IPS DF 4.7 (cell line): ENCODE measurements at regions not wholly inside any gene's neighbourhood (a gene's known extent, or its start where the extent isn't known, plus 50 kb on each side); places are given as distances from the start of the nearest gene placed in this dataset.
A peak's percentile ranks its signal among the peaks of the same experiment; 100 is the strongest.
"Not testable (repeated sequence)": the region's sequence is repeated elsewhere in the genome, so short reads cannot be mapped to it uniquely, and the experiment has no call there.

Experiments used
- DNase-seq: peaks from one replicate; pipeline ENCODE4 v3.0.0-alpha.2; 2013; ENCODE audit warnings: low spot score; ENCODE audit errors: extremely low read depth

GRCh38 chr1:119251751-119252150, 111.3 kb upstream of the WARS2 start:
- DNase-seq = no peak

GRCh38 chr1:119253366-119253765, 112.9 kb upstream of the WARS2 start:
- DNase-seq = no peak

- no peak for DNase-seq
Observed at GRCh38 chr1:119254067-119254720, 113.7 kb upstream of the WARS2 start.

- DNase-seq = not testable (repeated sequence)
Observed at GRCh38 chr1:119256089-119256488, 112.5 kb upstream of the HAO2 start.

- no peak for DNase-seq
Observed at GRCh38 chr1:119260506-119260905, 108.1 kb upstream of the HAO2 start.

- DNase-seq = no peak
Observed at GRCh38 chr1:119266386-119266785, 102.2 kb upstream of the HAO2 start.

- no peak for DNase-seq
Observed at GRCh38 chr1:119266858-119267257, 101.7 kb upstream of the HAO2 start.

- not testable (repeated sequence) for DNase-seq
Observed at GRCh38 chr1:119267288-119267687, 101.3 kb upstream of the HAO2 start.

- DNase-seq = no peak
Observed at GRCh38 chr1:119268879-119269278, 99.7 kb upstream of the HAO2 start.

- DNase-seq = peak; percentile 33
Observed at GRCh38 chr1:119275145-119276134, 93.1 kb upstream of the HAO2 start.

- DNase-seq = no peak
Observed at GRCh38 chr1:119276558-119276957, 92.0 kb upstream of the HAO2 start.

- no peak for DNase-seq
Observed at GRCh38 chr1:119279456-119280381, 88.9 kb upstream of the HAO2 start.

- no peak for DNase-seq
Observed at GRCh38 chr1:119285482-119285881, 83.1 kb upstream of the HAO2 start.

- peak; percentile 51 for DNase-seq
Observed at GRCh38 chr1:119286587-119287181, 81.9 kb upstream of the HAO2 start.

- DNase-seq = no peak
Observed at GRCh38 chr1:119288751-119289150, 79.8 kb upstream of the HAO2 start.

GRCh38 chr1:119290297-119290696, 78.3 kb upstream of the HAO2 start:
- no peak for DNase-seq

GRCh38 chr1:119291611-119292206, 76.9 kb upstream of the HAO2 start:
- DNase-seq = no peak

- no peak for DNase-seq
Observed at GRCh38 chr1:119293797-119294196, 74.8 kb upstream of the HAO2 start.

GRCh38 chr1:119294199-119294598, 74.4 kb upstream of the HAO2 start:
- no peak for DNase-seq

GRCh38 chr1:119294722-119295121, 73.9 kb upstream of the HAO2 start:
- no peak for DNase-seq
